Fibroblast of mammary gland (primary cell): ENCODE measurements at regions not wholly inside any gene's neighbourhood (a gene's known extent, or its start where the extent isn't known, plus 50 kb on each side); places are given as distances from the start of the nearest gene placed in this dataset.

Experiments
- DNase-seq: peaks from one replicate; pipeline ENCODE4 v3.0.0-alpha.2; 2010; ENCODE audit warnings: low read depth
- H3K4me3 ChIP-seq: 2 replicates; pipeline ENCODE4 v1.5.1; 2011; ENCODE audit warnings: low read depth, mild to moderate bottlenecking, low read length, moderate library complexity; ENCODE audit not compliant: control insufficient read depth
- TF ChIP-seq, protein P1 (sequence below): conservative IDR thresholded peaks from 2 replicates; pipeline ENCODE4 v1.5.1; 2011; ENCODE audit warnings: low read depth, low read length, inconsistent platforms; ENCODE audit not compliant: control insufficient read depth, insufficient read depth

DNA sequence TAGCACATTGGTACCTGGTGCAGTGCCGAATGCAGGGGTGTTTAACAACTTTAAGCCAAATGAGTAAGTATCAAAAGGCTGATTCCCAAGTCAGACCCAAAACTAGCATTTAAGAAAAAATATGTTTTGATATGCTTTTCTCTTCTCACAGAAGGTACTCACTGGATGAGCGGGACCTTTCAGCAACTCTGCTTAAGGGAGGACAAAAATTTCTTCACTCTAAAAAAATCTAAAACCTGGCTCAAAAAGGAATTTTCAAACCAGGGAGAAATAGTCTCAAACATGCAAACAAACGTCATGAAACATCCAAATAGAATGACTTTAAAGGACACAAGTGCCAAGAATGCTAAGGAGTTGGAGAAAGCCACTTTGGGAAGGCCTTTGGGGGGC lies 962.1 kb downstream of the KCNMA1 start:
- no peak overlapping the region for H3K4me3 ChIP-seq
- TF ChIP-seq, protein P1, sequence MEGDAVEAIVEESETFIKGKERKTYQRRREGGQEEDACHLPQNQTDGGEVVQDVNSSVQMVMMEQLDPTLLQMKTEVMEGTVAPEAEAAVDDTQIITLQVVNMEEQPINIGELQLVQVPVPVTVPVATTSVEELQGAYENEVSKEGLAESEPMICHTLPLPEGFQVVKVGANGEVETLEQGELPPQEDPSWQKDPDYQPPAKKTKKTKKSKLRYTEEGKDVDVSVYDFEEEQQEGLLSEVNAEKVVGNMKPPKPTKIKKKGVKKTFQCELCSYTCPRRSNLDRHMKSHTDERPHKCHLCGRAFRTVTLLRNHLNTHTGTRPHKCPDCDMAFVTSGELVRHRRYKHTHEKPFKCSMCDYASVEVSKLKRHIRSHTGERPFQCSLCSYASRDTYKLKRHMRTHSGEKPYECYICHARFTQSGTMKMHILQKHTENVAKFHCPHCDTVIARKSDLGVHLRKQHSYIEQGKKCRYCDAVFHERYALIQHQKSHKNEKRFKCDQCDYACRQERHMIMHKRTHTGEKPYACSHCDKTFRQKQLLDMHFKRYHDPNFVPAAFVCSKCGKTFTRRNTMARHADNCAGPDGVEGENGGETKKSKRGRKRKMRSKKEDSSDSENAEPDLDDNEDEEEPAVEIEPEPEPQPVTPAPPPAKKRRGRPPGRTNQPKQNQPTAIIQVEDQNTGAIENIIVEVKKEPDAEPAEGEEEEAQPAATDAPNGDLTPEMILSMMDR = no peak
- no peak for DNase-seq

DNA sequence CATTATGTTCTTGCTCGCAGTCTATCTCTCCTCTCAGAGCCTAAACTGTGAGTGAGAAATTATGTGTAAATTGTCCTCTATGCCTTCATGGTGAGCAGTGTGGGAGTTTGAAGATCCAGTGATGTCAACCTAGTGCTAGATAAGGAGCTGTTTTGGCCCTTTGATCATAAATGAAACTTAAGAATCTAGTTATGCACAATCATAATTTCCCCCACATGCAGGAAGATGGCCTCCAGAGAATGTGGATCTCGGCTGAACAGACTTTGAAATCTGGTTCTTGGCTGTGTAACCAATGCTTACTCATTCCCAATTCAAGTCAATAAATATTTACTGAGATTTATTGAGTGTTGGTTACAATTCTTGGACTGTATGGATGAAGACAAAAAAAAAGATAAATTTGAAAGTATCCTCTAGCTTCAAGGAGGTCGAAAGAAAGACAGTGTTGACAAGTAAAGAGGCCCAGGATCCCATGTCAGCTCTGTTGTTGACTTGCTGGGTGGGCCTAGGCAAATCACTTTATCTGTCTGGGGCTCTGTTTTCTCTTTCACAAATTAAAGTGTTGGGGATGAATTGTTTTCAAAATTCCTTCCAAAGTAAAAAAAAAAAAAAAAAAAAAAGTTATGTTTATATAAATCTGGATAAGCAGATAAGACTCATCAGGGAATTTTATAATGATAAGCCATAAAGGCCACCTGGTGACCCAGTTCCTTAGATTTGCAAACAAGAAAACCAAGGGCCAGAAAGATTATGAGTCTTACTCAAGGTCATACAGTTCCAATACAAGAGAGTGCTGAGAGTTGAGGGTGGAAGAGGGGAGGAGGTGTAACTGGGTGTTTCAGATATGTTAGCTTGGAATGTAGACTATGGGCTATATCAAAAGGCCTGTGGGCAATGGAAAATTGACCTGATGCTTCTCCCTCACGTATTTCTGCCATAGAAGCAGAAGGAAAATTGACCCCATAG lies 969.9 kb downstream of the KCNMA1 start:
- no peak overlapping the region for H3K4me3 ChIP-seq
- TF ChIP-seq, protein P1 = no peak
- DNase-seq = no peak

GRCh38 chr10:76666891-76667290 lies 970.7 kb downstream of the KCNMA1 start:
- TF ChIP-seq, protein P1 = no peak
- no peak overlapping the region for H3K4me3 ChIP-seq
- no peak for DNase-seq

DNA sequence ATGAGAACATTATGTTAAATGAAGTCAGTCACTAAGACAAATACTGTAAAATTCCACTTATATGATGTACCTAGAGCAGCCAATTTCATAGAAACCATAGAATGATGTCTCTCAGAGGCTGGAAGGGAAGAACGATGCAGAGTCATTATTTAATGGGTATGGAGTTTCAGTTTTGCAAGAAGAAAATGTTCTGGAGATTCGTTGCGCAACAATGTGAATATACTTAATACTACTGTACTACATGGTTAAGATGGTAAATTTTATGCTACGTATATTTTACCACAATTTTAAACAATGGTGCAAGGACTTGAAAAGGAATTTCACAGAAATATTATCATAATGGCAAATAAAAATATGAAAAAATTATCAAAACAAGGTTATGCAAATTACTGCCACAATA lies 972.6 kb downstream of the KCNMA1 start:
- TF ChIP-seq, protein P1 = no peak
- no peak overlapping the region for H3K4me3 ChIP-seq
- no peak for DNase-seq

DNA sequence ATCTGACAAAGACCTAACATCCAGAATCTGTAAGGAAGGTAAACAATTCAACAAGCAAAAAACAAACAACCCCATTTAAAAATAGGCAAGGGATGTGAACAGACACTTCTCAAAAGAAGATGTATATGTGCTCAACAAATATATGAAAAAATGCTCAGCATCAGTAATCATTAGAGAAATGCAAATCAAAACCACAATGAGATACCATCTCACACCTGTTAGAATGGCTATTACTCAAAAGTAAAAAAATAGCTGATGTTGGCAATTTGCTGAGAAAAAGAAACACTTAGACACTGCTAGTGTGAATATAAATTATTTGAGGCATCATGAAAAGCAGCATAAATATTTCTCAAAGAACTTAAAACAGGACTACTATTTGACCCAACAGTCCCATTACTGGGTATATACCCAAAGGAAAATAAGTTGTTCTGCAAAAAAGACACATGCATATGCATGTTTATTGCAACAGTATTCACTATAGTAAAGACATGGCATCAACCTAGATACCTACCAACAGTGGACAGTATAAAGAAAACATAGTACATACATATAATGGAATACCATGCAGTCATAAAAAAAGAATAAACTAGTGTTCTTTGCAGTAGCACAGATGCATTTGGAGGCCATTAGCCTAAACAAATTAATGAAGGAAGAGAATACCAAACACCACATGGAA lies 980.1 kb downstream of the KCNMA1 start:
- TF ChIP-seq, protein P1 = no peak
- DNase-seq = no peak
- no peak overlapping the region for H3K4me3 ChIP-seq

DNA sequence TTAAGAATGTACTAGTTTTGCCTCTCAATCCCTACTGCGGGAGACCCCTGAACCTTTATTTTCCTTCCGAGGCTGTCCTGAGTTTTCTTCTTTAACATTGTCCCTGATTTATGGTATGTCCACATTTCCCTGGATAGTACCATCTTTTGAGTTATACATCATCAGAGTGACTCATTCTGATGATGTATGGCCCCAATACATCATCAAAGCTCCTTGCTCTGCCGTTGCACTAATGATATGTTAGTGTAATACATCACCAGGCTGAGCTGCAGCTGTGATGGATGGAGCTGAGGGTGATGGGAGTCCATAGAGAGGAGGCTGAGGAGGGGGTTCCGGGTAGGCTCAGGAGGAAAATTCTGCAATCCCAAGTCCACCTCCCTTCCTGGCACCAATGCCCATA lies 986.5 kb downstream of the KCNMA1 start:
- peak; percentile 22 for DNase-seq
- TF ChIP-seq, protein P1 = no peak
- no peak overlapping the region for H3K4me3 ChIP-seq
